GM12801 (cell line): ENCODE measurements at regions not wholly inside any gene's neighbourhood (a gene's known extent, or its start where the extent isn't known, plus 50 kb on each side); places are given as distances from the start of the nearest gene placed in this dataset.

ENCODE experiments used
- TF ChIP-seq, protein P1 (sequence below): IDR thresholded peaks from one replicate; pipeline ENCODE4 v1.5.1; 2011; ENCODE audit warnings: control low read depth; ENCODE audit not compliant: insufficient read length; ENCODE audit errors: extremely low read depth

- TF ChIP-seq, protein P1, sequence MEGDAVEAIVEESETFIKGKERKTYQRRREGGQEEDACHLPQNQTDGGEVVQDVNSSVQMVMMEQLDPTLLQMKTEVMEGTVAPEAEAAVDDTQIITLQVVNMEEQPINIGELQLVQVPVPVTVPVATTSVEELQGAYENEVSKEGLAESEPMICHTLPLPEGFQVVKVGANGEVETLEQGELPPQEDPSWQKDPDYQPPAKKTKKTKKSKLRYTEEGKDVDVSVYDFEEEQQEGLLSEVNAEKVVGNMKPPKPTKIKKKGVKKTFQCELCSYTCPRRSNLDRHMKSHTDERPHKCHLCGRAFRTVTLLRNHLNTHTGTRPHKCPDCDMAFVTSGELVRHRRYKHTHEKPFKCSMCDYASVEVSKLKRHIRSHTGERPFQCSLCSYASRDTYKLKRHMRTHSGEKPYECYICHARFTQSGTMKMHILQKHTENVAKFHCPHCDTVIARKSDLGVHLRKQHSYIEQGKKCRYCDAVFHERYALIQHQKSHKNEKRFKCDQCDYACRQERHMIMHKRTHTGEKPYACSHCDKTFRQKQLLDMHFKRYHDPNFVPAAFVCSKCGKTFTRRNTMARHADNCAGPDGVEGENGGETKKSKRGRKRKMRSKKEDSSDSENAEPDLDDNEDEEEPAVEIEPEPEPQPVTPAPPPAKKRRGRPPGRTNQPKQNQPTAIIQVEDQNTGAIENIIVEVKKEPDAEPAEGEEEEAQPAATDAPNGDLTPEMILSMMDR: no peak
These were observed 508.9 kb upstream of the ADGRB3 start for GRCh38 chr6:68126089-68126749.

DNA sequence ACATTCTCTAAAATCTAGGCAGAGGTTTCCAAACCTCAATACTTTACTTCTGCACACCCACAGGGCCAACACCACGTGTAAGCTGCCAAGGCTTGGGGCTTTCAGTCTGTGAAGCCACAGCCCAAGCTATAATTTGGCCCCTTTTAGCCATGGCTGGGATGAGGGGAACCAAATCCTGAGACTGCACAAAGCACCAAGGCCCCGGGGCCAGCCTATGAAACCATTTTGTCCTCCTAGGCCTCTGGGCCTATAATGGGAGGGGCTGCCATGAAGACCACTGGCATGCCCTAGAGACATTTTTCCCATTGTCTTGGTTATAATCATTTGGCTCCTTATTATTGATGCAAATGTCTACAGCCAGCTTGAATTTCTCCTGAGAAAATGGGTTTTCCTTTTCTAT, 513.0 kb upstream of the ADGRB3 start:
- TF ChIP-seq, protein P1: no peak

DNA sequence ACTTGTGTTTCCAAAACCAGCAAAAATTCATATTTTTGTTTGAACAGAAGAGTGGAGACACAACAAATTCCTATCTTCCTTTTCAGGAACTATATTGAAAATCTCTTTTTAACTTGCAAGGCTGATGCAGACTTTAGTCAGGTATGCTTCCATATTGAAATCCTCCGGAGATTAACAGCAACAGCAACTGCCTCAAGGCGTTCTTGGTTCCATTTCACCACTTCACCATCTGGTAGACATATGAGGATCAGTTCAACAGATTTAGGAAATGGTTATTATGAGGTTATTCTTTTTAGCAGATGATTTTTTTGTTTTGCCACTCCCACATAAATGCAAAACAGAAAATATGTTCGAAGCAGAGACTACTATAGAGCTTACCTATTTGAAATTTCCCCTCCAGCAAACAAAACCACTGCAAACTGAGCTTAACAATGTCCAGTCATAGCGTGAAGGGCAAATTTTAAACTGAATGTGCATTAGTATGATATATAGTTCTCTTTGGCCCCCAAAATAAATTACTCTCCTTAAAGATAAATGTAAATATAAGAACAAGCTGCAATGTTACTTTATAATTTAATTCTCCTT, 520.5 kb upstream of the ADGRB3 start:
- TF ChIP-seq, protein P1: no peak

- TF ChIP-seq, protein P1: no peak
These were observed 526.7 kb upstream of the ADGRB3 start for GRCh38 chr6:68108233-68108835.

- TF ChIP-seq, protein P1: no peak
These were observed 541.0 kb upstream of the ADGRB3 start for GRCh38 chr6:68094070-68094469.

DNA sequence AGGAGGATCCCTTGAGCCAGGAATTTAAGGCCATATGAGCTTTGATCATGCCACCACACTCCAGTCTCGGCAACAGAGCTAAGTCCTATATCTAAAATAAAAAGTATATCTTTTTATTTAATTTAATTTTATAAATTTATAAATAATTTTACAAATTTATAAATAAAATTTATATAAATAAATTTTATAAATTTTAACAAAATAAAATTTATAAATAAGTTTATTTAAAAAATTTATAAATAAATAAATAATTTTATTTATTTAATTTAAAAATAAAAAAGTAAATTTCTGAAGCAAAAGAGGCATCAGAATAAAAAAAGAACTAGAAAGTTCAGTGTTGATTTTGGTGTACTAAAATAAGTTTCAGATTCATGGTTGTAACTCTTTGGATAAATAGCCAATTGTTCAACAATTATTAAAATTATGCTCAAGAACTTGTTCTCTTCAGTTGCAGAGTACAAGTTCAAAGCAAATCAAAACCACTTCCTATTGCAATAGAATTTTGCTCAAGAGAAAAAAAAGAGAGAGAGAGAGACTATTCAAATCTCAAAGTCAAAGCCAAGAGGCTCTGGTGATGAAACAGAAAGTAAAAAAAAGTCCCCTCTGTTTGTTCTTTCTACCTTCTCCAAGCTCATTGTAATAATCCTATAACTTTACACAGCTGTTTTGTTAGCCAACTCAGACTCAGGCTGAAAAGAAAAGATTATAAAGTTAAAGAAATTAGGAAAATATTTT, 547.5 kb upstream of the ADGRB3 start:
- TF ChIP-seq, protein P1: no peak

- TF ChIP-seq, protein P1: no peak
These were observed 548.9 kb upstream of the ADGRB3 start for GRCh38 chr6:68086199-68086598.
